A673 (cell line): ENCODE measurements at regions not wholly inside any gene's neighbourhood (a gene's known extent, or its start where the extent isn't known, plus 50 kb on each side); places are given as distances from the start of the nearest gene placed in this dataset.

ENCODE experiments used
- EZH2 ChIP-seq: fragments of 200-600 bp; sonication (generic); IDR thresholded peaks from 2 replicates; pipeline ENCODE4 v1.6.1; 2017; ENCODE audit warnings: borderline replicate concordance, low read depth, mild to moderate bottlenecking, mixed read lengths, antibody characterized with exemption, low read length; ENCODE audit not compliant: poor library complexity, severe bottlenecking
- TF ChIP-seq, protein P1 (sequence below): fragments of 300-800, 200-600 bp; sonication (generic); conservative IDR thresholded peaks from 2 replicates; pipeline ENCODE4 v1.5.1; 2017; ENCODE audit warnings: low read depth, mild to moderate bottlenecking, antibody characterized with exemption, low read length, moderate library complexity, mixed read lengths

GRCh38 chr15:91668370-91668769 lies 185.1 kb upstream of the SLCO3A1 start:
- TF ChIP-seq, protein P1, sequence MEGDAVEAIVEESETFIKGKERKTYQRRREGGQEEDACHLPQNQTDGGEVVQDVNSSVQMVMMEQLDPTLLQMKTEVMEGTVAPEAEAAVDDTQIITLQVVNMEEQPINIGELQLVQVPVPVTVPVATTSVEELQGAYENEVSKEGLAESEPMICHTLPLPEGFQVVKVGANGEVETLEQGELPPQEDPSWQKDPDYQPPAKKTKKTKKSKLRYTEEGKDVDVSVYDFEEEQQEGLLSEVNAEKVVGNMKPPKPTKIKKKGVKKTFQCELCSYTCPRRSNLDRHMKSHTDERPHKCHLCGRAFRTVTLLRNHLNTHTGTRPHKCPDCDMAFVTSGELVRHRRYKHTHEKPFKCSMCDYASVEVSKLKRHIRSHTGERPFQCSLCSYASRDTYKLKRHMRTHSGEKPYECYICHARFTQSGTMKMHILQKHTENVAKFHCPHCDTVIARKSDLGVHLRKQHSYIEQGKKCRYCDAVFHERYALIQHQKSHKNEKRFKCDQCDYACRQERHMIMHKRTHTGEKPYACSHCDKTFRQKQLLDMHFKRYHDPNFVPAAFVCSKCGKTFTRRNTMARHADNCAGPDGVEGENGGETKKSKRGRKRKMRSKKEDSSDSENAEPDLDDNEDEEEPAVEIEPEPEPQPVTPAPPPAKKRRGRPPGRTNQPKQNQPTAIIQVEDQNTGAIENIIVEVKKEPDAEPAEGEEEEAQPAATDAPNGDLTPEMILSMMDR: no peak
- no peak for TF ChIP-seq EZH2
